ENCODE measurements at regions not wholly inside any gene's neighbourhood (a gene's known extent, or its start where the extent isn't known, plus 50 kb on each side); places are given as distances from the start of the nearest gene placed in this dataset.

DNA sequence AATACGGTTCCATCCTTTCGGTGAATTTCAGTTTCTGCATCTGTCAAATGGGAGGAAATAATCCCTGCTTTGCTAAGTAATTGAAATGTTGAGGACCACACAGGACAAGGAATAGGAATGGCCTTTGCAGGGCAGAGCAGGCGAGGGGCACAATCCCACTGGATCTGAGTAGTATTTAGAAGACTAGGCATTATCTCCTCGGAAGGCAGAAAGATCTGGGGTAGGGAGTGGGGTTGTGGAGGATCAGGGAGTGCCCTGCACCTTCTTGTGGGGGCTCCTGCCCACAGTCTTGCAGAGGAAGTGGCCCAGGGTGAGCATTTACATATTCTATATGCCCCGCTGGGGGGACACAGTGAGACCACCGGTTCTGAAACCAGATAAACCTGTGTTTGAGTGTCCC, 87.1 kb upstream of the SIRPA start:
- TF ChIP-seq, protein P1, sequence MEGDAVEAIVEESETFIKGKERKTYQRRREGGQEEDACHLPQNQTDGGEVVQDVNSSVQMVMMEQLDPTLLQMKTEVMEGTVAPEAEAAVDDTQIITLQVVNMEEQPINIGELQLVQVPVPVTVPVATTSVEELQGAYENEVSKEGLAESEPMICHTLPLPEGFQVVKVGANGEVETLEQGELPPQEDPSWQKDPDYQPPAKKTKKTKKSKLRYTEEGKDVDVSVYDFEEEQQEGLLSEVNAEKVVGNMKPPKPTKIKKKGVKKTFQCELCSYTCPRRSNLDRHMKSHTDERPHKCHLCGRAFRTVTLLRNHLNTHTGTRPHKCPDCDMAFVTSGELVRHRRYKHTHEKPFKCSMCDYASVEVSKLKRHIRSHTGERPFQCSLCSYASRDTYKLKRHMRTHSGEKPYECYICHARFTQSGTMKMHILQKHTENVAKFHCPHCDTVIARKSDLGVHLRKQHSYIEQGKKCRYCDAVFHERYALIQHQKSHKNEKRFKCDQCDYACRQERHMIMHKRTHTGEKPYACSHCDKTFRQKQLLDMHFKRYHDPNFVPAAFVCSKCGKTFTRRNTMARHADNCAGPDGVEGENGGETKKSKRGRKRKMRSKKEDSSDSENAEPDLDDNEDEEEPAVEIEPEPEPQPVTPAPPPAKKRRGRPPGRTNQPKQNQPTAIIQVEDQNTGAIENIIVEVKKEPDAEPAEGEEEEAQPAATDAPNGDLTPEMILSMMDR (IDR thresholded peaks at IDR 0.05): no peak
- no peak for TF ChIP-seq POLR2A (IDR thresholded peaks at IDR 0.05)
